Sigmoid colon (tissue), 6 donors: ENCODE measurements at regions not wholly inside any gene's neighbourhood (a gene's known extent, or its start where the extent isn't known, plus 50 kb on each side); places are given as distances from the start of the nearest gene placed in this dataset.

ENCODE experiments used
- DNase-seq: peaks from one replicate; pipeline ENCODE4 v3.0.0-alpha.2; 2019
- H3K27ac ChIP-seq, 4 donors: fragments of 200-600 bp; sonication (generic); one replicate each; pipeline ENCODE4 v1.5.1; 2016 to 2019; ENCODE audit warnings: mild to moderate bottlenecking in 1 of 4
- H3K27me3 ChIP-seq, 3 donors: fragments of 200-600 bp; sonication (generic); one replicate each; pipeline ENCODE4 v1.5.1; 2019; ENCODE audit warnings: mild to moderate bottlenecking in 1 of 3
- H3K36me3 ChIP-seq, 4 donors: fragments of 200-600 bp; sonication (generic); one replicate each; pipeline ENCODE4 v1.5.1; 2016 to 2019
- H3K4me1 ChIP-seq, 4 donors: fragments of 200-600 bp; sonication (generic); one replicate each; pipeline ENCODE4 v1.5.1; 2017 to 2019
- H3K4me3 ChIP-seq, 4 donors: fragments of 200-600 bp; sonication (generic); one replicate each; pipeline ENCODE4 v1.5.1; 2017 to 2019; ENCODE audit warnings: mild to moderate bottlenecking in 2 of 4, moderate library complexity in 1 of 4
- H3K9me3 ChIP-seq, 4 donors: fragments of 200-600 bp in 3 of 4; sonication (generic) in 3 of 4; one replicate each; pipeline versions ENCODE4 v1.5.1 to v1.6.1; 2013 to 2019
- CTCF ChIP-seq, 4 experiments: fragments of 450-650 bp in 3 of 4; fragments of 200-600 bp in 1 of 4; IDR thresholded peaks; one replicate each; pipeline ENCODE4 v1.5.1; 2016 to 2019; ENCODE audit warnings: antibody characterized with exemption in 4 of 4, mild to moderate bottlenecking in 3 of 4, moderate library complexity in 2 of 4
- EP300 ChIP-seq, 4 donors: sonication (generic); formaldehyde crosslinking; IDR thresholded peaks; one replicate each; pipeline ENCODE4 v1.6.1; 2017; ENCODE audit warnings: antibody characterized with exemption in 4 of 4
- POLR2A ChIP-seq, 2 donors: fragments of 450-650 bp; IDR thresholded peaks; one replicate each; pipeline ENCODE4 v1.6.1; 2016; ENCODE audit warnings: antibody characterized with exemption in 2 of 2, mild to moderate bottlenecking in 2 of 2, moderate library complexity in 2 of 2
- POLR2AphosphoS5 ChIP-seq, 4 donors: sonication (generic); formaldehyde crosslinking; IDR thresholded peaks; one replicate each; pipeline ENCODE4 v1.6.1; 2017; ENCODE audit warnings: antibody characterized with exemption in 4 of 4
- WGBS, 2 donors: extraction: QIAGEN DNeasy Blood & Tissue Kit; methylation state at CpG; one replicate each; pipeline ENCODE4 v1.1.7; 2013; 5-methylcytosine and 5-hydroxymethylcytosine counted together
- intact Hi-C: fragments of 100-400 bp; cut with DNase I; formaldehyde crosslinking; loops from one replicate; pipeline ENCODE4 v1.15.1; 2023
- donor health status: healthy with polysubstance abuse.
- donor health status: healthy.

DNA sequence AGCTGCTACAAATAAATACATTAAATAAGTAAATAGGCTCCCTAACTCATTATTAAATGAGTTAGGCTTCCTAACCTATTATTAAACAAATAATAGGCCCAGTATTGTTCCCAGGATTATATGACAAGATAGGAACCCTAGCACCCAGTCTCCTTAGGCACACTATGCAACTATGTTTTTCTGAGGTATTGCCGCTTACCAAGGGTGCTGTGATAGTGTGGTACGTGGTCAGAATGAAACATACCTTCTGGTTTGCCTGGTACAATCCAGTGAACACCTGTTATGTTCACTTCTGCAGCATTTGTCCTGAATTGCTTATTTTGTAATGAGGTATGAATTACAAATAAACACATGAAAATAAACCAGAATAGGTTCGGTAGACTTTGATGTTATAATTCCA, 375.6 kb upstream of the GBE1 start:
- Histone ChIP-seq H3K4me3 (no peak overlapping the region), H3K4me1 (no peaks in the 10 kb centered on the region), H3K27ac (no peak overlapping the region), H3K27me3 (no peaks in the 10 kb centered on the region), H3K9me3 (no peaks in the 10 kb centered on the region), H3K36me3 (no peaks in the 10 kb centered on the region)
- 59 to 86% methylated on average over 3 of the region's 3 CpGs for WGBS, 2 donors
- intact Hi-C loops: no loop called here
- no peak for DNase-seq
- TF ChIP-seq CTCF (IDR thresholded peaks at IDR 0.05): no peak
- no peak for TF ChIP-seq EP300 (IDR thresholded peaks at IDR 0.05)
- TF ChIP-seq POLR2AphosphoS5 (IDR thresholded peaks at IDR 0.05): no peak
- TF ChIP-seq POLR2A (IDR thresholded peaks at IDR 0.05): no peak

GRCh38 chr3:82133070-82133606, 371.7 kb upstream of the GBE1 start:
- peak; percentile 73 for DNase-seq
- TF ChIP-seq CTCF (IDR thresholded peaks at IDR 0.05): peak; percentile 39 to 80 (median 66)
- TF ChIP-seq EP300 (IDR thresholded peaks at IDR 0.05): no peak
- TF ChIP-seq POLR2A (IDR thresholded peaks at IDR 0.05): no peak

DNA sequence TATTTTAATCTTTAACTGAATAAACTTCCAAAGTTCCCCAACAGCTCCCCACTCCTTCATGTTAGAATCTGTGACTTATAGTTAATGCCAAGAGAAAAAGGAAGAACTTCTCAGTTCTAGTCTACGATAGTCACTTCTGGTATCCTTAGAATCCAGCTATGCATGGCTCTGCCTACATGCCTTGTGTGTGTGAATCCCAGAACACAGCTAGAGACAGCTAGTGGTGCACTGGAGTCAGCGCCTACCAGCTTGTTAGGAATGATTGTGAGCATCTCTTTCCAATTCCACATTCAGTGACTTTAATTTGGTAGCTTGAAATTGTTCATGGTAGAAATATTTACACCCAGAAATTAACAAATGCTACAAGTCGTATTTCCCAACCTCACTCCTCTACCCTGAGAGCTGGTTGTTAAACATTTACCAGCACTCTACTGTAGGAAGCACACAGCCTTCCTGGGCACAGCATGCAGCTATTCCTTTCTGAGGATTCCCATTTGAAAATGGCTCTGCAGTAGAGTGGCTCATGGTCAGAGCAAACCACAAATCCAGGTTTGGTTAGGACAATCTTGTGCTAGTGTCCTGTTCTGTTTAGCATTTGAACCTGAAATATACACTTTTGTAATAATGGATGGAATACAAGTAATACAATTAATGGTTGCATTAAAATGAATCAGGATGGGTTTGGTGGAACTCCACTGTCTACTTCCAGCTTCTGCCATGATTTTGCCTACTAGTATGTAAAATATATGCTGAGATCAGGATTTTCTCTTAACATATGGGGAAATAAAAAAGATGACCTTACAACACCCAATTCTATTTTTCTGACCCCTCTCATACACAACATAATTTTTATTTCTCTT, 371.0 kb upstream of the GBE1 start:
- no peak overlapping the region for H3K4me3 ChIP-seq
- H3K4me1 ChIP-seq: peaks cover 0 to 6% (median 0%) of the 10 kb centered on the region in 4 donors
- no peak for DNase-seq
- H3K36me3 ChIP-seq: no peaks in the 10 kb centered on the region
- WGBS, 2 donors: 60 to 78% methylated on average over 3 of the region's 3 CpGs
- no peak overlapping the region for H3K27ac ChIP-seq
- H3K27me3 ChIP-seq: no peaks in the 10 kb centered on the region
- H3K9me3 ChIP-seq: no peaks in the 10 kb centered on the region
- intact Hi-C loops: loop anchor here (5.0 kb wide), 2 partner anchors 465 to 640 kb away; no protein-coding TSS in a partner anchor
- TF ChIP-seq CTCF (IDR thresholded peaks at IDR 0.05): no peak
- no peak for TF ChIP-seq POLR2AphosphoS5 (IDR thresholded peaks at IDR 0.05)
- TF ChIP-seq EP300 (IDR thresholded peaks at IDR 0.05): no peak

More at GRCh38 chr3:82133070-82133606, 371.7 kb upstream of the GBE1 start:
- H3K4me1 ChIP-seq: peaks cover 0 to 4% (median 0%) of the 10 kb centered on the region in 4 donors
- H3K27ac ChIP-seq: no peak overlapping the region
- no peaks in the 10 kb centered on the region for H3K27me3 ChIP-seq
- no peaks in the 10 kb centered on the region for H3K36me3 ChIP-seq
- no peak overlapping the region for H3K4me3 ChIP-seq
- intact Hi-C loops: loop anchor here (5.0 kb wide), 2 partner anchors 466 to 641 kb away; no protein-coding TSS in a partner anchor
- no peaks in the 10 kb centered on the region for H3K9me3 ChIP-seq
- WGBS, 2 donors: 28 to 34% methylated on average over 5 of the region's 5 CpGs

DNA sequence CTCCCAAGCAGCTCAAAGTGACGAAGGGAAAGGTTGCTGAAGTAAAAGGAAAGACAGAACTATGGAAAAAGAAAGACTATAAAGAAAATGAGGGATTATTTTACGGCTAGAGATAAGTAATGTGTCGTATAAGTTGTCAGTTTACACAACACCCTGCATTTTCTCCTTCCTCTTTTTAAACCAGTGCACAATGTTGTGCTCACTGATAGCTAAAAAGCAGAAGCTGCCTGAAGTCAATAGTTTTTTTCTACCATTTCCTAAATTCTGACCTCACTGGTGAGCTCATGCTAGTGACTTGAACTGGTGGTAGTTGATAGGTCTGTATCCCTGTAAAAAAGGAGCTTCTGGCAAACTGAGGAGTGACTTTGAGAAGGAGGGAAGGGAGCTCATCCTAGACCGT, 368.6 kb upstream of the GBE1 start:
- peaks cover 0 to 6% (median 0%) of the 10 kb centered on the region in 4 donors for H3K4me1 ChIP-seq
- WGBS, 2 donors: 36 to 43% methylated on average over 4 of the region's 4 CpGs
- intact Hi-C loops: loop anchor here (5.0 kb wide), 2 partner anchors 463 to 638 kb away; no protein-coding TSS in a partner anchor
- no peak for DNase-seq
- no peak overlapping the region for H3K4me3 ChIP-seq
- H3K27ac ChIP-seq: no peak overlapping the region
- H3K36me3 ChIP-seq: no peaks in the 10 kb centered on the region
- H3K27me3 ChIP-seq: no peaks in the 10 kb centered on the region
- H3K9me3 ChIP-seq: no peaks in the 10 kb centered on the region
- TF ChIP-seq EP300 (IDR thresholded peaks at IDR 0.05) (no peak), POLR2AphosphoS5 (IDR thresholded peaks at IDR 0.05) (no peak), CTCF (IDR thresholded peaks at IDR 0.05) (no peak), POLR2A (IDR thresholded peaks at IDR 0.05) (no peak)
